HG02852 (cell line): ENCODE measurements at regions not wholly inside any gene's neighbourhood (a gene's known extent, or its start where the extent isn't known, plus 50 kb on each side); places are given as distances from the start of the nearest gene placed in this dataset.
"Not testable (repeated sequence)": the region's sequence is repeated elsewhere in the genome, so short reads cannot be mapped to it uniquely, and the experiment has no call there.

ENCODE experiments used
- ATAC-seq: cut with Tn5 transposase; IDR thresholded peaks from one replicate; pipeline ENCODE4 v1.9.1; 2021; ENCODE audit warnings: mild to moderate bottlenecking, moderate library complexity; ENCODE audit not compliant: unreplicated experiment

DNA sequence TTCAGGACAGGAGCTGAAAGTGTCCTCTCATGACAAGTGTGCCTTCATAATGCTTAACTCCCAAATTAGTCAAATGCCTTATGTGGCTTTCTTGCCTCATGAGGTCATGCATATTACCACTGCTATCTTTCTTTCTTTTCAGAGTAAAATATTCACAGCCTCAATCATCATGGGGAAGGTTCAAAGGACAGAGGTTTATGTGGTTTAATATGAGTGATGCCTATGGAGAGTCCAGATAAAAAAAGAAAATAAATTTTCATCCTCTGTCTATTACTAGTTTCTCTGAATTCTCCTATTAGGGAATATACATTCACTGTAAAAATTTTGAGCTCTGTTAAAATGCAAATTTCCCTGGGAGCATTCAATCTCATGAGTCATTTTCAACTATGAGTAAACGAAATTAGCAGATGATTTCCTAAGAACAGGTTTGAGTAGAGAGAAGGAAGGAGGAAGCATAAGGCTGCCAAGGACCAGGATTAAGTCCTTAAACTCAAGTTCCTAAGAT, 396.9 kb upstream of the ADGRB3 start:
- ATAC-seq, result peak; percentile 58

DNA sequence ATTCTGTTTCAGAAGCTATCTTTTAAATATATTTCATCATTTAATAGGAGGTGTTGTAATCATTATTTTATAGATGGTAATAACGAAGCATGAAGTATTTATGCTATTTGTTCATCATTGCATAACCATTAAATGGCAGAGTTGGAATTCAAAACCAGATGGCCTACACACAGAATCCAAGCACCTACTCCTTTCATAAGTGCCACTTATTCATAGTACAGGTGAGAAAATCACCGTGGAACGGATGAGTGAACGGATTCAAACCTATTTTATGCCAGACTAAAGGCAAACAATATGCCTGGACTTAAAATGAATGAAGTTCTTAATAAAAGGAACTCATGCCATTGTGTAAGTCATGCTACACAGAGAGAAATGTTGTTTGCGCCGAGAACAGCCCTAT, 397.9 kb upstream of the ADGRB3 start:
- ATAC-seq, result no peak

DNA sequence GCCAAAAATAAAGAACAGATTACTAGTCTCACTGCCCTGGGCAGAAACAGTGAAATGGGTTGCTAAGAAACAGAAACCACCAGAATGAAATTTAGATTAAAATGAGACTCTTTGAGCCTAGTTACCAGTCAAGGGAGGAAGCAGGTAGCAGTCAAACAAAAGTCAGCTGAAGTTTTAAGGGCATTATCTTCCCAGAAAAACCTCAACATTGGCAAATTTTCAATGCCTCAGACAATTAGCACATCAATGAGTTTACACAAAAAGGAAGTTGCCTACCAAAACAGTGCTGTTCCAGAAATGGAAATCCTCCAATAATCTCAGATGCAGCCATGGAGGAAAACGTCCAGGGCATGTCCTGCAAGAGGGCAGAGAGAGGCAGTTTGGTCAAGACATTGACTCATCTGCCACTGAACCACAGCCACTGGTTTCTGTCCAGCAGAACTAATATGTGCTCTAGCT, 399.7 kb upstream of the ADGRB3 start:
- ATAC-seq, result no peak

DNA sequence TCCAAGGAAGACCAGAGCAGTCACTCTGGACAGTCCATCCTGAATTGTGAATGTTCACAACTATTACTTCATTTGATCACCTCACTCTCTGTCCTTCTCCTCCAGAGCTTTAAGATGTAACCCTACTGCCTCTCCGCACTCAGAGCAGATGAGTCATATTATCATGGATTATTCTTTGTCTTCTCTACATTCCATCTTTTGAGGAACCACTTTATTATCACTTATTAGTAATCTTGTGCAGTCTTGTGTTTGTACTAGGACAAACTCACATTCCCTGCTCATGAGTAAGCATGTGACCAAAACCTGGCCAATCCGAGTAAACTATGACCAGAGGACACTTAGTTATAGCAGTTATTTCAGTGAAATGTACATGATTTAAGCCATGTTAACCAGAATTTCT, 401.5 kb upstream of the ADGRB3 start:
- no peak for ATAC-seq

DNA sequence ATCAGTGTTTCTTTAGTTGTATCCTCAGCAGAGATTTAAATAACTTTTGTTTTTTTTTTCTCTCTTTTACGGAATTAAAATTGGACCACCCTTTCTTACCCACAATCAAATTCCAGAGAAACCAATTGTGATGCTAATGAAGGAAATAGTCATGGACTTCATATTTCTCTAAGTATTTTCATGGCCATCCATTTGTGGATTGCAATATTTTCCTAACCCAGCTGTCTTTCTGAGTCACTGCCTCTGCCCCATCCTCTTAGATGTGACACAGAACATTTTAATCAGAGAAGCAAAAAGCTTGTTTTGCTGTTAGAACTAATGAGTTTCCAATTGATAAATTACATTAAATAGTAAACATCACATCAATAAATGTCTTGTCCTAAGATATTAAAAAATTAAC, 405.5 kb upstream of the ADGRB3 start:
- ATAC-seq, result no peak

DNA sequence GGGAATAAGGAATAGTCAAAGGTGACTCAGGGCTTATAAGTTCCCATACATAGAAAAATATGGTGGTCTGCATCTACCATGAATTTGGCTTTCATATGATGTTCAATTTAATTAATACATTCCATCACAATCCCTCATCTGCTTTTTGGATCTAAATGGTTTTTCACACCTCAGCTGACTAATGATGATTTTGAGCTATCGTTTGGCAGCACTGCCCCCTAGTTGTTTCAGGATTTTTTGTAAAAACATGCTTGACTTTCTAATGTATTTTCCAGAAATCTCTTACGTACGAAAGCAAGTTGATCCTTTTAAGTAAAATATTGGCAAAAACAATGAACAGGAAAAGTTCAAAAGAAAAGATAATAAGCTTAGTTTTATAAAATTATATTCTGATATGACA, 408.6 kb upstream of the ADGRB3 start:
- ATAC-seq, result no peak

GRCh38 chr6:68225729-68226128, 409.4 kb upstream of the ADGRB3 start:
- no peak for ATAC-seq

GRCh38 chr6:68211242-68211795, 423.8 kb upstream of the ADGRB3 start:
- no peak for ATAC-seq

- not testable (repeated sequence) for ATAC-seq
These were observed 427.5 kb upstream of the ADGRB3 start for GRCh38 chr6:68207612-68208011.

GRCh38 chr6:68200929-68201328, 434.2 kb upstream of the ADGRB3 start:
- no peak for ATAC-seq

GRCh38 chr6:68197356-68197755, 437.7 kb upstream of the ADGRB3 start:
- ATAC-seq, result no peak

GRCh38 chr6:68196645-68197044, 438.4 kb upstream of the ADGRB3 start:
- peak; percentile 49 for ATAC-seq

- not testable (repeated sequence) for ATAC-seq
These were observed 439.3 kb upstream of the ADGRB3 start for GRCh38 chr6:68195753-68196152.

- ATAC-seq, result no peak
These were observed 440.1 kb upstream of the ADGRB3 start for GRCh38 chr6:68194846-68195478.

GRCh38 chr6:68192988-68193387, 442.1 kb upstream of the ADGRB3 start:
- peak; percentile 72 for ATAC-seq

GRCh38 chr6:68189217-68189815, 445.8 kb upstream of the ADGRB3 start:
- ATAC-seq, result no peak

- ATAC-seq, result no peak
These were observed 448.2 kb upstream of the ADGRB3 start for GRCh38 chr6:68186870-68187269.

GRCh38 chr6:68182386-68182785, 452.7 kb upstream of the ADGRB3 start:
- ATAC-seq, result no peak

DNA sequence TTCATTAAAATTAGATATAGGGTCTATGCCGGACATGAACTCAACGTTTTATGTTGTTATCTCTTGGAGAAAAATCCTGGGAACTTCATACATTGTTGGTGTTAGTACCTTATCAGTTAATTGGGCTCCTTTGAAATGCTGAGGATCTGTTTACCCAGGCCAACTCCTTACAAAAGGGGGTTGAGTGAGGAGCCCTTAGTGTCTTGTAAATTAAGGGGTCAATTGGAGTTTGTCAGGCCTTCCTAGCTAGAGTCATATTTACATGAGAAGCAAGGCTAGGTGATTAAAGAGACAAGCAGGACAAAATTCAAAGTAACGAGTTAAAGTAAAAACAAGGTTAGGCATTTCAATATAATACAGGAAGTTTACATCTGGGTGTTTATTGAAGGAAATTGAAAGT, 454.1 kb upstream of the ADGRB3 start:
- ATAC-seq, result not testable (repeated sequence)

DNA sequence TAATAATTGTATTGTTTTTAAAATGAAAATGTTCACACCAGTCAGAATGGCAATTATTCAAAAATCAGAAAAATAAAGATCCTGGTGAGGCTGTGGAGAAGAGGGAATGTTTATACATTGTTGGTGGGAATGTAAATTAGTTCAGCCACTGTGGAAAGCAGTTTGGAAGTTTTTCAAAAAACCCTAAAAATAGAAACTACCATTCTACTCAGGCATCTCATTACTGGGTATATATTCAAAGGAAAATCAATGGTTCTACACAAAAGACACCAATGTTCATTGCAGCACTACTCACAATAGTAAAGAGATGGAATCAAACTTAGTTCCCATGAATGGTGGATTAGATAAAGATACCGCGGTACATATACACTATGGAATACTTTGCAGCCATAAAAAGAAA, 461.5 kb upstream of the ADGRB3 start:
- ATAC-seq, result no peak

DNA sequence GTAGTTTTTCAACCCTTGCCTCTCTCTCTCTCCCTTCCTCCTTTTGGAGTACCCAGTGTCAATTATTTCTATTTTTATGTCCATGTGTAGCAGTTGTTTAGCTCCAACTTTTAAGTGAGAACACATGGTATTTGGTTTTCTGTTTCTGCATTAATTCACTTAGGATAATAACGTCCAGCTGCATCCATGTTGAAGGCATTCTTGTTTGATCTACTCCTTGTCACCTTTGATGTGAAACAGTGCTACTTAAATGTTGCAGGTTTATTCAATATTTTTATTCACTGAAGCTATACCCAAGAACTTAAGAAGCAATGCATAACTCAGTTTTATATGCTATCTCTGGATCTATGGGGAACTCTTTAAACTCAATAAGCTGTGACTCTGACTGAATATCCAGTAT, 465.2 kb upstream of the ADGRB3 start:
- ATAC-seq, result no peak

DNA sequence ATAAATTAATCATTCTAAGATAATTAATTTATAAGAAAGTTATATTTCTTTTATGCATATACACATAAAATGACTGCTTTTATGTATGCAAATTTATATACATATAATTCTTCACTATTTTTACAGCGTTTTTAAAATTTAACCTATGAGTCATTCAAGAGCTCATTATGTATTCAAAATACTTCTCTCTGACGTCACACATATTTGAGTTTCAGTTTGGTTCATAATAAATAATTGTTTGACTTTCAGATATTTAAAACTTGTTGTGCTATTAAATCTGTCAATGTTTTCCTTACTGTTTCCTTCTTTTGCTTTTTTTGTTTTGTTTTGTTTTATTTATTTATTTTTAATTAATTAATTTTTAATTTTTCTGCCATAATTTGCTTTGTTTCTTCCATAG, 467.5 kb upstream of the ADGRB3 start:
- ATAC-seq, result no peak
